ENCODE measurements at regions not wholly inside any gene's neighbourhood (a gene's known extent, or its start where the extent isn't known, plus 50 kb on each side); places are given as distances from the start of the nearest gene placed in this dataset.

DNA sequence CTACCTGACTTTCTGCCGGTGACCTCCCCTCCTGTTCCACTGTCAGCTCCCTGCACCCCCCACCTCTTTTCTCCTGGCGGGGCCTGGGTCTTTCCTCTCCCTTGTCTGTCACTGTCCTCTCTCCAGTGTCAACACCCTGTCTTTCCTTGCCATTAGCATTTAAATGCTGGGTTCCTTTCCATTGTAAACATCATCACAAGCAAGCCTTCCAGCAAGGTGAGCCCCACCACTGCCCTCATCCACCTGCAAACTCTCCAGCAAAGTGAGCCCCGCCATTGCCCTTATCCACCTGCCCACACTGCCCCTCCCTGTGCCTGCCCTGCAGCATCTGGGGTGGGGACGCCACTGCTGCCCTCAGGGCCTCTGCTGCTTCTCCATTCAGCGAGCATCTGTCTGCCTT is 195.0 kb downstream of the ENGASE start:
- ATAC-seq (no peak), DNase-seq (no peak)
- H3K27me3 ChIP-seq (ENCODE audit: control insufficient read depth in 2 of 2, insufficient read depth in 2 of 2, low read length in 2 of 2): no peaks in the 10 kb centered on the region
- no peaks in the 10 kb centered on the region for H3K4me1 ChIP-seq (ENCODE audit: control insufficient read depth in 2 of 2, insufficient read depth in 2 of 2, low read length in 2 of 2)
- H3K9me3 ChIP-seq (ENCODE audit: control insufficient read depth in 2 of 3, low read length in 3 of 3): no peaks in the 10 kb centered on the region
- Mint-ChIP-seq H3K4me3 (no peak overlapping the region), H3K36me3 (no peaks in the 10 kb centered on the region), H3K27me3 (peaks cover 8 to 44% (median 27%) of the 10 kb centered on the region in 5 donors), H3K27ac (no peak overlapping the region), H3K4me1 (peaks cover 0 to 3% (median 0%) of the 10 kb centered on the region in 7 donors), H3K9me3 (no peaks in the 10 kb centered on the region)
- intact Hi-C loops (cut with micrococcal nuclease): no loop called here
- no peak overlapping the region for H3K27ac ChIP-seq (ENCODE audit: low read depth, low read length)
- no peak overlapping the region for H3K4me3 ChIP-seq (ENCODE audit: low read length)
- ChIA-PET POLR2A (no interaction called here), CTCF (no interaction called here)
- H3K36me3 ChIP-seq (ENCODE audit: control insufficient read depth in 2 of 3, insufficient read depth in 3 of 3, low read length in 3 of 3): no peaks in the 10 kb centered on the region

DNA sequence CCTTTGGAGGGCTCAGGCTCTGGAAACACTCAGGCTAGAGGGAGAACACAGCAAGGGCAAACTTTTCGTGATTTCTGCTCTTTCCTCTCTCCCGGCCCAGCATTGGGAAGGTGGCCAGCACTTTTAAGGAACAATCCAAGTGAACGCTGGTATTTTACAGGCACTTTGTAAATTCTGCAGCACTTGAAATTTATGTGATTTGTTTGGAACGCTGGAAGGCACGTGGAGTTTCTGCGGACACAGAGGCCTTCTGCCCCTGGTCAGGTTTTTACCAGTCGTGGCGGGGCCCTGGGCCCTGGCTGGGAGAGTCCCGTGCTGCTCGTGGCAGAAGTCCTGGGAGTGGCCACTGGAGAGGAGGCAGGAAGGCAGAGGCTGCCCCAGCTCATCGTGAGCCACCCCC is 188.6 kb downstream of the ENGASE start:
- Histone ChIP-seq H3K4me1 (ENCODE audit: control insufficient read depth in 2 of 2, insufficient read depth in 2 of 2, low read length in 2 of 2) (no peaks in the 10 kb centered on the region), H3K27me3 (ENCODE audit: control insufficient read depth in 2 of 2, insufficient read depth in 2 of 2, low read length in 2 of 2) (no peaks in the 10 kb centered on the region), H3K27ac (ENCODE audit: low read depth, low read length) (no peak overlapping the region), H3K4me3 (ENCODE audit: low read length) (no peak overlapping the region), H3K36me3 (ENCODE audit: control insufficient read depth in 2 of 3, insufficient read depth in 3 of 3, low read length in 3 of 3) (no peaks in the 10 kb centered on the region), H3K9me3 (ENCODE audit: control insufficient read depth in 2 of 3, low read length in 3 of 3) (no peaks in the 10 kb centered on the region)
- ATAC-seq (no peak), DNase-seq (no peak)
- Mint-ChIP-seq H3K36me3 (no peaks in the 10 kb centered on the region), H3K4me1 (no peaks in the 10 kb centered on the region), H3K9me3 (no peaks in the 10 kb centered on the region), H3K27me3 (peaks cover 0 to 18% (median 4%) of the 10 kb centered on the region in 5 donors), H3K4me3 (no peak overlapping the region), H3K27ac (no peak overlapping the region)
- ChIA-PET POLR2A (no interaction called here), CTCF (no interaction called here)
- intact Hi-C loops (cut with micrococcal nuclease): no loop called here

DNA sequence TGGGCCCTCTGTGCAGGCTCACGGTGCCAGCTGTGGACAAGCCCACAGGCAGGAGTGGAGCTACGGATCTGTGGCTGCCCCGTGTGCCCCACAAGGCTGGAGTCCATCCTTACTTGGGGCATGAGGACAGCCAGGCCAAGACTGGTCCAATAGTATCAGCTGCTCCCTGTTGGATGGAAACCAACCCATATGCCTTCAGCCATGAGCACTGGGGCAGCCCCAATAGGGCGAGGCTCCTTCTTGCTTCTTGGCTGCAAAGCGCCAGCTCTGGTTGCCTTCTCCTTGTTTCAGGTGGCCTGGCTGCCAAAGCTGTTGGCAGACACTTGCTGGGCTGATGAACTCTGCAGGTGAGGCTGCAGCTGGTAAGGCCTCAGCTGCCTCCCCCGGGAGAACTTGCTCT is 188.0 kb downstream of the ENGASE start:
- no peaks in the 10 kb centered on the region for H3K4me1 ChIP-seq (ENCODE audit: control insufficient read depth in 2 of 2, insufficient read depth in 2 of 2, low read length in 2 of 2)
- DNase-seq (no peak), ATAC-seq (no peak)
- no peak overlapping the region for H3K4me3 ChIP-seq (ENCODE audit: low read length)
- intact Hi-C loops (cut with micrococcal nuclease): no loop called here
- no peak overlapping the region for H3K27ac ChIP-seq (ENCODE audit: low read depth, low read length)
- peaks cover 0 to 2% (median 0%) of the 10 kb centered on the region in 11 donors for H3K9me3 Mint-ChIP-seq
- H3K36me3 Mint-ChIP-seq: no peaks in the 10 kb centered on the region
- no peak overlapping the region for H3K4me3 Mint-ChIP-seq
- no peaks in the 10 kb centered on the region for H3K36me3 ChIP-seq (ENCODE audit: control insufficient read depth in 2 of 3, insufficient read depth in 3 of 3, low read length in 3 of 3)
- no peaks in the 10 kb centered on the region for H3K9me3 ChIP-seq (ENCODE audit: control insufficient read depth in 2 of 3, low read length in 3 of 3)
- H3K27ac Mint-ChIP-seq: no peak overlapping the region
- ChIA-PET CTCF (no interaction called here), POLR2A (no interaction called here)
- H3K4me1 Mint-ChIP-seq: no peaks in the 10 kb centered on the region
- H3K27me3 ChIP-seq (ENCODE audit: control insufficient read depth in 2 of 2, insufficient read depth in 2 of 2, low read length in 2 of 2): no peaks in the 10 kb centered on the region
- peaks cover 0 to 12% (median 3%) of the 10 kb centered on the region in 5 donors for H3K27me3 Mint-ChIP-seq

DNA sequence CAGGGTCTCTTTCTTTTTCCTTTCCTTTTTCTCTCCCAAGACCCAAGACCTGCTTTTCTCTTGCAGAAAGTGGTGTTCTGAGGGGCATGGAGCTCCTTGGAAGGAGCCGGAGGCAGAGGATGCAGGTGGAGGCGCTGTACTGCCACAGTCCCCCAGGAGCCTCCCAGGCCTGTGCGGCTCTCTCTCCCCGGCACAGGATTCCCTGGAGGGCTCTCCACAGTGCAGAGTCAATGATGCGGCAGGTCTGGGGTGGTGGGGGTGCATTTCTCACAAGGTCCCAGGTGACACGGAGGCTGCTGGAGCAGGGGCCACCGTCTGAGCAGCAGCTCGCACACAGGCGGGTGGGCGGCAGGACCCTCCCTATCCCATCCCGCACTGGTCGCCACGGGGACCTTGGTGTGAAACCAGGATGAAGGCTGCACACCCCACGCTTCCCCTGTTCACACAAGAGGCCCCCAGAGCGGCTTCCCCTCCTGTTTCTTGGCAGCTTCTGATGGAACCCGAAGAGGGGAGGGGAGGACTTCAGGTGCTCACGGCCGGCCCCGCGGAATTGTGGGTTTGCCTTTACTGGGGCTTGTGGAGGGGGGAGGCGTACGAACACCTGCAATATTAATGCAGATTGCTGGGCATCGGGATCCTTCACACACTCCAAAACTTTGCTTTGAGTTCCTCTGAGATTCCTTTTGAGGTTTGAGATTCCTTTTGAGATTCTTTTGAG is 186.9 kb downstream of the ENGASE start:
- no peaks in the 10 kb centered on the region for H3K36me3 ChIP-seq (ENCODE audit: control insufficient read depth in 2 of 3, insufficient read depth in 3 of 3, low read length in 3 of 3)
- Mint-ChIP-seq H3K27ac (no peak overlapping the region), H3K27me3 (peaks cover 0 to 16% (median 0%) of the 10 kb centered on the region in 5 donors), H3K9me3 (peaks cover 0 to 2% (median 0%) of the 10 kb centered on the region in 11 donors), H3K4me3 (no peak overlapping the region), H3K36me3 (no peaks in the 10 kb centered on the region), H3K4me1 (no peaks in the 10 kb centered on the region)
- H3K4me3 ChIP-seq (ENCODE audit: low read length): no peak overlapping the region
- intact Hi-C loops (cut with micrococcal nuclease): no loop called here
- no peak overlapping the region for H3K27ac ChIP-seq (ENCODE audit: low read depth, low read length)
- H3K27me3 ChIP-seq (ENCODE audit: control insufficient read depth in 2 of 2, insufficient read depth in 2 of 2, low read length in 2 of 2): no peaks in the 10 kb centered on the region
- H3K9me3 ChIP-seq (ENCODE audit: control insufficient read depth in 2 of 3, low read length in 3 of 3): no peaks in the 10 kb centered on the region
- DNase-seq (no peak), ATAC-seq (no peak)
- no peaks in the 10 kb centered on the region for H3K4me1 ChIP-seq (ENCODE audit: control insufficient read depth in 2 of 2, insufficient read depth in 2 of 2, low read length in 2 of 2)
- ChIA-PET POLR2A (no interaction called here), CTCF (no interaction called here)

DNA sequence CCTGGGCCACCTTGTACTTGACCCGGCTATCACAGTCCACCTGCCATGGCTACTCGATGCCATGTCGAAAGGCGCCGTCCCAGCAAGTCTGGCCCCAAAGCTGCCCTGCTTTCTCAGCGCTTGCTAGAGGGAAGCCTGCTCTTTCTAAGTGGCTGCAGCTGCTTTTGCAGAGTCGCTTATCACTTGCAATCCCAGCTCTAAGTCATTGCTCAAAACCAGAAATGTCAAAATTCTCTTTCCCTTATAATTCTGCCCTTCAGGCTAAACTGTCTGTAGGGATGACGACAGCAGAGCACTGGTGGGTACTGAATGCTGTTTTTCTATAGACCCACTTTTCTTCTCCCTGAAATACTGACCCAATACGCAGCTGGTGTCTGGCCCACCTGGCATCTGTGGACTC is 184.2 kb downstream of the ENGASE start:
- Mint-ChIP-seq H3K27ac (no peak overlapping the region), H3K36me3 (no peaks in the 10 kb centered on the region), H3K4me3 (no peak overlapping the region), H3K9me3 (peaks cover 0 to 3% (median 0%) of the 10 kb centered on the region in 11 donors), H3K4me1 (no peaks in the 10 kb centered on the region), H3K27me3 (peaks cover 0 to 21% (median 5%) of the 10 kb centered on the region in 5 donors)
- H3K27ac ChIP-seq (ENCODE audit: low read depth, low read length): no peak overlapping the region
- no peaks in the 10 kb centered on the region for H3K27me3 ChIP-seq (ENCODE audit: control insufficient read depth in 2 of 2, insufficient read depth in 2 of 2, low read length in 2 of 2)
- H3K36me3 ChIP-seq (ENCODE audit: control insufficient read depth in 2 of 3, insufficient read depth in 3 of 3, low read length in 3 of 3): no peaks in the 10 kb centered on the region
- H3K9me3 ChIP-seq (ENCODE audit: control insufficient read depth in 2 of 3, low read length in 3 of 3): no peaks in the 10 kb centered on the region
- H3K4me1 ChIP-seq (ENCODE audit: control insufficient read depth in 2 of 2, insufficient read depth in 2 of 2, low read length in 2 of 2): no peaks in the 10 kb centered on the region
- CTCF ChIA-PET: no interaction called here
- DNase-seq (no peak), ATAC-seq (no peak)
- H3K4me3 ChIP-seq (ENCODE audit: low read length): no peak overlapping the region
- intact Hi-C loops (cut with micrococcal nuclease): no loop called here
- POLR2A ChIA-PET: no interaction called here

DNA sequence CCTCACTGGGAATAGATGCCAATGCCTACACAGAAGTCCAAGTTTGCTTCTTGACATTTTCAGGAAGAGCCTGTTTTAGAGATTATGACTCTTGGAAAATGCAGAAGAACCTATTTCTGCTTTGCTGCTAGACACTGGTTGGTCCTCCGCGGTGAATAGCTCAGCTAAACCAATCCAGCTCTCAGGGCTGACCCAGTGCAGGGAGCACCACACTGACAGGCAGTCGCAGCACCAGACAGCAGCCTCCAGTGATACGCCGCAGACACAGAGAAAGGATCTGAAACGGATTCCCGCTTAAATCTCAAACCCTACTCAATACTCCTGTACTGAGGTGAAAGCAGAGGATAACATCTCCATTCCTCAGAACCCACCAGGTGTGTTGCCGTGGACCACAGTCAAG is 183.4 kb downstream of the ENGASE start:
- CTCF ChIA-PET: no interaction called here
- DNase-seq: no peak
- Histone ChIP-seq H3K4me1 (ENCODE audit: control insufficient read depth in 2 of 2, insufficient read depth in 2 of 2, low read length in 2 of 2) (no peaks in the 10 kb centered on the region), H3K4me3 (ENCODE audit: low read length) (no peak overlapping the region), H3K9me3 (ENCODE audit: control insufficient read depth in 2 of 3, low read length in 3 of 3) (no peaks in the 10 kb centered on the region), H3K36me3 (ENCODE audit: control insufficient read depth in 2 of 3, insufficient read depth in 3 of 3, low read length in 3 of 3) (no peaks in the 10 kb centered on the region), H3K27me3 (ENCODE audit: control insufficient read depth in 2 of 2, insufficient read depth in 2 of 2, low read length in 2 of 2) (no peaks in the 10 kb centered on the region), H3K27ac (ENCODE audit: low read depth, low read length) (no peak overlapping the region)
- Mint-ChIP-seq H3K36me3 (no peaks in the 10 kb centered on the region), H3K9me3 (peaks cover 0 to 3% (median 0%) of the 10 kb centered on the region in 11 donors), H3K4me3 (no peak overlapping the region), H3K4me1 (no peaks in the 10 kb centered on the region), H3K27ac (no peak overlapping the region), H3K27me3 (peaks cover 0 to 28% (median 5%) of the 10 kb centered on the region in 5 donors)
- no peak for ATAC-seq
- POLR2A ChIA-PET: no interaction called here
- intact Hi-C loops (cut with micrococcal nuclease): no loop called here

DNA sequence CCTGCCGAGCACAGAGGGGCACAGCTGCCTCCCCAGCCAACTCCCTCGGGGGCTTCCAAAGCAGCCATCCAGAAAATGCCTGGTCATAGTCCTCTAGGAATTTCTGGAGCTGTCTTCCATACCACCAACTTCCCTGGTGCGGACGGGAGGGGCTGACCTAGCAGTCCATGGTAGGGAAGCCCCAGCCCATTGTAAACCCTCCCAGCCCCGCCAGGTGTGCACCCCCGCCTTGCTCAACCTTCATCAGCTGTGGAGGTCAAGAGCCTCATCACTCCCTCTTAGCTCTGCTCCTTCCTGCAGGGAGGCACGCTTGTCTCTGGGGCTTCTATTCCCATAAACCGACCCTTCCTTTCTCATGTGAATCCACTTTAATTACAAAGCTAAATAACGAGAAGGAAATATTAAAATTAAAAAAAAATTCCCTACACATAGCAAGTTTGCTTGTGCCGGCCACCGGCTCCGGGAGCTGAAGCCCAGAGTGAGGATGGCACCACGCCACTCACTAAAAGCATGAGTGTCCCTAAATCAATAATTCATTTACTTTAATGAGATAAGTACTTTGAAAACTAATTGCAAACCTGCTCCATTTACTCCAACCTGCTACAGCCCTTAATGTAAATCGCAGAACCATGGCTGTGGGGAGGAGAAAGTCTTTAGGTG is 181.4 kb downstream of the ENGASE start:
- POLR2A ChIA-PET: no interaction called here
- no peak for ATAC-seq
- Mint-ChIP-seq H3K36me3 (no peaks in the 10 kb centered on the region), H3K27ac (no peak overlapping the region), H3K4me3 (no peak overlapping the region), H3K27me3 (peaks cover 3 to 43% (median 21%) of the 10 kb centered on the region in 5 donors), H3K4me1 (no peaks in the 10 kb centered on the region), H3K9me3 (peaks cover 0 to 3% (median 0%) of the 10 kb centered on the region in 11 donors)
- Histone ChIP-seq H3K4me3 (ENCODE audit: low read length) (no peak overlapping the region), H3K27ac (ENCODE audit: low read depth, low read length) (no peak overlapping the region), H3K36me3 (ENCODE audit: control insufficient read depth in 2 of 3, insufficient read depth in 3 of 3, low read length in 3 of 3) (no peaks in the 10 kb centered on the region), H3K4me1 (ENCODE audit: control insufficient read depth in 2 of 2, insufficient read depth in 2 of 2, low read length in 2 of 2) (no peaks in the 10 kb centered on the region), H3K9me3 (ENCODE audit: control insufficient read depth in 2 of 3, low read length in 3 of 3) (no peaks in the 10 kb centered on the region), H3K27me3 (ENCODE audit: control insufficient read depth in 2 of 2, insufficient read depth in 2 of 2, low read length in 2 of 2) (no peaks in the 10 kb centered on the region)
- intact Hi-C loops (cut with micrococcal nuclease): no loop called here
- DNase-seq: no peak
- CTCF ChIA-PET: no interaction called here

Data from naive thymus-derived CD4-positive, alpha-beta T cell (primary cell).